Choroid plexus epithelial cell (primary cell): ENCODE measurements at regions not wholly inside any gene's neighbourhood (a gene's known extent, or its start where the extent isn't known, plus 50 kb on each side); places are given as distances from the start of the nearest gene placed in this dataset.
A peak's percentile ranks its signal among the peaks of the same experiment; 100 is the strongest.

Experiments
- DNase-seq: peaks from one replicate; pipeline ENCODE4 v3.0.0-alpha.2; 2010; ENCODE audit warnings: low read depth
- H3K4me3 ChIP-seq: 2 replicates; pipeline ENCODE4 v1.5.1; 2011; ENCODE audit warnings: low read depth, mild to moderate bottlenecking, control low read depth, low read length, moderate library complexity
- TF ChIP-seq, protein P1 (sequence below): conservative IDR thresholded peaks from 2 replicates; pipeline ENCODE4 v1.5.1; 2011; ENCODE audit warnings: low read depth, mild to moderate bottlenecking, control low read depth, inconsistent platforms, low read length, moderate library complexity

DNA sequence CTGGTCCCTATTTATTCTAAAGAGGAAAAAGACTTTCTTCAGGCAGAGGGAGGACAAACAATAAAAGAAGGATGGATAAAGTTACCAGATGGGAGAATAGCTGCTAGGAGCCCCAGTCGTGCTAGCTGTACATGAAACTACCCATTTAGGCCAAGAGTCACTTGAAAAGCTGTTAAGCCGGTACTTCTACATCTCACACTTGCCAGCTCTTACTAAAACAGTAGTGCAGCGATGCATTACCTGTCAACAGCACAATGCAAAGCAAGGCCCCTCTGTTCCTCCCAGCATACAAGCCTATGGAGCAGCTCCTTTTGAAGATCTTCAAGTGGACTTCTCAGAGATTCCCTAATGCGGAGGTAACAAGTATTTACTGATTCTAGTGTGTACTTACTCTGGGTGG lies 1138.8 kb downstream of the ARAP2 start:
- TF ChIP-seq, protein P1, sequence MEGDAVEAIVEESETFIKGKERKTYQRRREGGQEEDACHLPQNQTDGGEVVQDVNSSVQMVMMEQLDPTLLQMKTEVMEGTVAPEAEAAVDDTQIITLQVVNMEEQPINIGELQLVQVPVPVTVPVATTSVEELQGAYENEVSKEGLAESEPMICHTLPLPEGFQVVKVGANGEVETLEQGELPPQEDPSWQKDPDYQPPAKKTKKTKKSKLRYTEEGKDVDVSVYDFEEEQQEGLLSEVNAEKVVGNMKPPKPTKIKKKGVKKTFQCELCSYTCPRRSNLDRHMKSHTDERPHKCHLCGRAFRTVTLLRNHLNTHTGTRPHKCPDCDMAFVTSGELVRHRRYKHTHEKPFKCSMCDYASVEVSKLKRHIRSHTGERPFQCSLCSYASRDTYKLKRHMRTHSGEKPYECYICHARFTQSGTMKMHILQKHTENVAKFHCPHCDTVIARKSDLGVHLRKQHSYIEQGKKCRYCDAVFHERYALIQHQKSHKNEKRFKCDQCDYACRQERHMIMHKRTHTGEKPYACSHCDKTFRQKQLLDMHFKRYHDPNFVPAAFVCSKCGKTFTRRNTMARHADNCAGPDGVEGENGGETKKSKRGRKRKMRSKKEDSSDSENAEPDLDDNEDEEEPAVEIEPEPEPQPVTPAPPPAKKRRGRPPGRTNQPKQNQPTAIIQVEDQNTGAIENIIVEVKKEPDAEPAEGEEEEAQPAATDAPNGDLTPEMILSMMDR = no peak
- no peak for DNase-seq
- H3K4me3 ChIP-seq = no peak overlapping the region

DNA sequence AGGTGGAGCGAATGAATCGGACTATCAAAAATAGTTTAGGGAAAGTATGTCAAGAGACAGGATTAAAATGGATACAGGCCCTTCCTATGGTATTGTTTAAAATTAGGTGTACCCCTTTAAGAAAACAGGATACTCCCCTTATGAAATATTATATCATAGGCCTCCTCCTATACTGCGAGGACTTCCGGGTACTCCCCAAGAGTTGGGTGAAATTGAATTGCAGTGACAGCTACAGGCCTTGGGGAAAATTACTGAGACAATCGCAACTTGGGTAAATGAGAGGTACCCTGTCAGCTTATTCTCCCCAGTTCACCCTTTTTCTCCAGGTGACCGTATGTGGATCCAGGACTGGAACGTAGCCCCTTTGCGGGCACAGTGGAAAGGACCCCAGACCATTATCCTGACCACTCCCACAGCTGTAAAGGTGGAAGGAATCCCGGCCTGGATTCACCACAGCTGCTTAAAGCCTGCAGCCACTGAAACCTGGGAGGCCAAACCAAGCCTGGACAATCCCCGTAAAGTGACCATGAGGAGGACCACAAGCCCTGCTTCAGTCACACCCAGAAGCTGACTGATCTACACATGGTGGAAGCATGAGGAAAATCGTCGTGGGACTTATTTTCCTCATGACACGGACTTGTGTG lies 1138.1 kb downstream of the ARAP2 start:
- TF ChIP-seq, protein P1 = no peak
- no peak overlapping the region for H3K4me3 ChIP-seq
- no peak for DNase-seq

DNA sequence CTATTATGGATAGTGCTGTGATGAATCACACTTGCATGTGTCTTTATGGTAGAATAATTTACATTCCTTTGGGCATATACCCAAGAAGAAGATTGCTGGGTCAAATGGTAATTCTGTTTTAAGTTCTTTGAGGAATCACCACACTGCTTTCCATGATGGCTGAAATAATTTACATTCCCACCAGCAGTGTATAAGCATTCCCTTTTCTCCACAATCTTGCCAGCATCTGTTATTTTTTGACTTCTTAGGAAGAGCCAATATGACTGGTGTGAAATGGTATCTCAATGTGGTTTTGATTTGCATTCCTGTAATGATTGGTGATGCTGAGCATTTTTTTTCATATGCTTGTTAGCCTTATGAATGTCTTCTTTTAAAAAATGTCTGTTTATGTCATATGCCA lies 1120.2 kb downstream of the ARAP2 start:
- TF ChIP-seq, protein P1 = no peak
- H3K4me3 ChIP-seq = no peak overlapping the region
- DNase-seq = peak; percentile 11

DNA sequence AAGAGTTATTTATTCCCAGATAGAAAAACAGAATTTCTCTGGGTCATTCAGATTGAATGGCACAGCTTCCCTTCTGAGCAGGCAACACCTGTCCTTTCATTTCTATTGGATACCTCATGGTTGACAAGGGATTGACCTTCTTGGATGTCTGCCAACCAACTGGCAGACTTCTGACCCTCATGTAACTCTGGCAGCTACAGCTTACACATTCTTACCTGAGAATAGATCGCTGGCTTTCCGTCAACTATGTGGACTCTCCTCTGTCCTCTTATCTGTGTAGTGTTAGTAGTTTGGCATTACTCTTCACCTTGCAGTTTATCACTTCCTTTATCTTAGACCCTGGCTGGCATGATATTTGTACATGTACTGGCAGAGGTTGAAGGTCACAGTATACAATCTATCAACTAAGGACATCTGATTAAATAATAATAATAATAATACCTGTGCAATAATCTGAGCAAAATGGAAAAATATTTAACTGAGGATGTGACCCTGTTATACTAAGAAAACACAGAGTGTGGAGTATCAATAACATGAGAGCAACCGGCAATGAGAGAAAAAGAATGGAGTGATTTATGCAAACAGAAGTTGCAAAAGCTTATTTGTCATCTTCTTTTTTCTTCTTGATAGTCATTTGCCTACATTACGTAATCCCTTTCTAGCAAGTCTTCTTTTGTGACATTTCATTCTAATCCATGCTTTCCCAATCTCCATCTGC lies 1118.2 kb downstream of the ARAP2 start:
- no peak overlapping the region for H3K4me3 ChIP-seq
- TF ChIP-seq, protein P1 = no peak
- no peak for DNase-seq

DNA sequence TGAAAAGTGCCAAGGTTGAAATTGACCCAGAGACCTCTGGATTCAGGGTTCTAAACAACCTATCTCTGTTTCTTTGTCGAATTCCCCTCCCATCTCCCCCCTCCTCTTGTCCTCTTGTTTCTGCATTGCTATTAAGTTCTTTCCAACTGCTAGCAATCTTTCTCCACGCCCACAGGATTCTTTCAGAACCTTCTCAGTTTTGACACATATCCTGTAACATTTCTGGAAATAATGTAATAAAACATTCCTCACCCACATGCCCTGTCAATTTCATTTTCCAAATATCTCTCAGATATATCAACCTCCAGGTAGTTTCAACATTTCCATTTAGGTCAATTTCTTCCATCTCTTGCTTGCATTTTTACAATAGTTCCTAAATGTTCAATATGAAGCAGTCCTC lies 1105.9 kb downstream of the ARAP2 start:
- DNase-seq = no peak
- no peak overlapping the region for H3K4me3 ChIP-seq
- TF ChIP-seq, protein P1 = no peak

DNA sequence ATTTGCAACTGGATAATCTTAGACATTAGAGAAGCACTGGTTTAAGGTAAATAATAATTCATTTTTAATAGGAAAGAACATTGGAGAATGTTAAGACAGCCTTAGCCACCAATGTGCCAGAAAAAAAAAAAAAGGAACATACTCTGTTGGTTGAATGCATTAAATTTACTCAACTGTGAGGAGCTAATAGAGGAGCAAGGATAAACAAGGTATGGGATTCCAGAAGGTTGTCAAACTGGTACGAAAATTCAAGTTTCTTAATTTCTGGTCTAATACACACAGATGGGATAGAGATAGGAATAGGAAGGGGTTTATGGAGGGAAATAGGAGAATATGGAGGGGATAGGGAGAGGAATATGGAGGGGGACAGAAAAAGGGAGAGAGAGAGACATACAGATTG lies 1096.6 kb downstream of the ARAP2 start:
- no peak for DNase-seq
- TF ChIP-seq, protein P1 = no peak
- no peak overlapping the region for H3K4me3 ChIP-seq
